ENCODE measurements at regions not wholly inside any gene's neighbourhood (a gene's known extent, or its start where the extent isn't known, plus 50 kb on each side); places are given as distances from the start of the nearest gene placed in this dataset.

GRCh38 chr10:80976658-80977057, 439.0 kb downstream of the SH2D4B start:
- no peak overlapping the region for H3K18ac ChIP-seq (ENCODE audit: low read length)
- no CpG with 5 or more reads among the region's 5 CpGs for WGBS (ENCODE audit: extremely low coverage, insufficient coverage, insufficient read length)
- H3K4ac ChIP-seq (ENCODE audit: low read depth, low read length): no peak overlapping the region
- H2AFZ ChIP-seq (ENCODE audit: insufficient read depth, low read length, poor library complexity): no peak overlapping the region
- no peaks in the 10 kb centered on the region for H3K36me3 ChIP-seq (ENCODE audit: control insufficient read depth in 1 of 2, insufficient read depth in 2 of 2, low read length in 2 of 2)
- no peaks in the 10 kb centered on the region for H3K79me1 ChIP-seq (ENCODE audit: low read length)
- H4K8ac ChIP-seq (ENCODE audit: low read depth, low read length): no peak overlapping the region
- H4K91ac ChIP-seq (ENCODE audit: low read depth, low read length): no peak overlapping the region
- H3K27ac ChIP-seq (ENCODE audit: low read depth, low read length): no peak overlapping the region
- no peak overlapping the region for H3K4me3 ChIP-seq (ENCODE audit: low read depth, low read length)
- H3K9ac ChIP-seq (ENCODE audit: low read length): no peak overlapping the region
- no peak overlapping the region for H2BK12ac ChIP-seq (ENCODE audit: low read length)
- DNase-seq: no peak
- no peaks in the 10 kb centered on the region for H3K4me1 ChIP-seq (ENCODE audit: control insufficient read depth in 1 of 2, insufficient read depth in 2 of 2, low read length in 2 of 2)
- H3K79me2 ChIP-seq (ENCODE audit: control insufficient read depth, insufficient read depth, low read length, poor library complexity): no peaks in the 10 kb centered on the region
- no peak overlapping the region for H2BK5ac ChIP-seq (ENCODE audit: low read depth, low read length, poor library complexity)
- H2AK5ac ChIP-seq (ENCODE audit: low read length): no peak overlapping the region
- no peak overlapping the region for H2BK120ac ChIP-seq (ENCODE audit: insufficient read depth, low read length, poor library complexity)
- no peak overlapping the region for H3K14ac ChIP-seq (ENCODE audit: low read length)
- no peaks in the 10 kb centered on the region for H3K9me3 ChIP-seq (ENCODE audit: insufficient read depth, low read depth, low read length)
- no peak overlapping the region for H3K23ac ChIP-seq (ENCODE audit: low read length)
- no peaks in the 10 kb centered on the region for H3K27me3 ChIP-seq (ENCODE audit: insufficient read depth, low read length)
- H3K4me2 ChIP-seq (ENCODE audit: low read length): no peak overlapping the region
- no peak overlapping the region for H4K12ac ChIP-seq (ENCODE audit: low read depth, low read length)

- Histone ChIP-seq H3K9ac (ENCODE audit: low read length) (no peak overlapping the region), H3K4me3 (ENCODE audit: low read depth, low read length) (no peak overlapping the region), H2BK12ac (ENCODE audit: low read length) (no peak overlapping the region), H3K9me3 (ENCODE audit: insufficient read depth, low read depth, low read length) (no peaks in the 10 kb centered on the region), H3K36me3 (ENCODE audit: control insufficient read depth in 1 of 2, insufficient read depth in 2 of 2, low read length in 2 of 2) (no peaks in the 10 kb centered on the region), H3K14ac (ENCODE audit: low read length) (no peak overlapping the region), H2AFZ (ENCODE audit: insufficient read depth, low read length, poor library complexity) (no peak overlapping the region), H2BK120ac (ENCODE audit: insufficient read depth, low read length, poor library complexity) (no peak overlapping the region), H3K79me1 (ENCODE audit: low read length) (no peaks in the 10 kb centered on the region), H4K12ac (ENCODE audit: low read depth, low read length) (no peak overlapping the region), H3K27ac (ENCODE audit: low read depth, low read length) (no peak overlapping the region), H3K23ac (ENCODE audit: low read length) (no peak overlapping the region), H2BK5ac (ENCODE audit: low read depth, low read length, poor library complexity) (no peak overlapping the region), H4K91ac (ENCODE audit: low read depth, low read length) (no peak overlapping the region), H3K27me3 (ENCODE audit: insufficient read depth, low read length) (no peaks in the 10 kb centered on the region), H3K4ac (ENCODE audit: low read depth, low read length) (no peak overlapping the region), H3K18ac (ENCODE audit: low read length) (no peak overlapping the region), H3K79me2 (ENCODE audit: control insufficient read depth, insufficient read depth, low read length, poor library complexity) (no peaks in the 10 kb centered on the region), H3K4me1 (ENCODE audit: control insufficient read depth in 1 of 2, insufficient read depth in 2 of 2, low read length in 2 of 2) (no peaks in the 10 kb centered on the region), H4K8ac (ENCODE audit: low read depth, low read length) (no peak overlapping the region), H2AK5ac (ENCODE audit: low read length) (no peak overlapping the region), H3K4me2 (ENCODE audit: low read length) (no peak overlapping the region)
- no peak for DNase-seq
- no CpG with 5 or more reads among the region's 1 CpG for WGBS (ENCODE audit: extremely low coverage, insufficient coverage, insufficient read length)
These were observed 447.4 kb downstream of the SH2D4B start for GRCh38 chr10:80985102-80985501.

- H2BK5ac ChIP-seq (ENCODE audit: low read depth, low read length, poor library complexity): no peak overlapping the region
- no peak for DNase-seq
- no peak overlapping the region for H2BK120ac ChIP-seq (ENCODE audit: insufficient read depth, low read length, poor library complexity)
- no peaks in the 10 kb centered on the region for H3K27me3 ChIP-seq (ENCODE audit: insufficient read depth, low read length)
- H3K4me1 ChIP-seq (ENCODE audit: control insufficient read depth in 1 of 2, insufficient read depth in 2 of 2, low read length in 2 of 2): no peaks in the 10 kb centered on the region
- H2BK12ac ChIP-seq (ENCODE audit: low read length): no peak overlapping the region
- H2AK5ac ChIP-seq (ENCODE audit: low read length): no peak overlapping the region
- H3K9me3 ChIP-seq (ENCODE audit: insufficient read depth, low read depth, low read length): no peaks in the 10 kb centered on the region
- no peak overlapping the region for H3K23ac ChIP-seq (ENCODE audit: low read length)
- no peak overlapping the region for H3K18ac ChIP-seq (ENCODE audit: low read length)
- H2AFZ ChIP-seq (ENCODE audit: insufficient read depth, low read length, poor library complexity): no peak overlapping the region
- no peak overlapping the region for H3K27ac ChIP-seq (ENCODE audit: low read depth, low read length)
- H4K12ac ChIP-seq (ENCODE audit: low read depth, low read length): no peak overlapping the region
- H3K9ac ChIP-seq (ENCODE audit: low read length): no peak overlapping the region
- no peaks in the 10 kb centered on the region for H3K36me3 ChIP-seq (ENCODE audit: control insufficient read depth in 1 of 2, insufficient read depth in 2 of 2, low read length in 2 of 2)
- H3K4me3 ChIP-seq (ENCODE audit: low read depth, low read length): no peak overlapping the region
- no peak overlapping the region for H4K8ac ChIP-seq (ENCODE audit: low read depth, low read length)
- H3K4ac ChIP-seq (ENCODE audit: low read depth, low read length): no peak overlapping the region
- no peaks in the 10 kb centered on the region for H3K79me2 ChIP-seq (ENCODE audit: control insufficient read depth, insufficient read depth, low read length, poor library complexity)
- H3K4me2 ChIP-seq (ENCODE audit: low read length): no peak overlapping the region
- H3K79me1 ChIP-seq (ENCODE audit: low read length): no peaks in the 10 kb centered on the region
- no peak overlapping the region for H3K14ac ChIP-seq (ENCODE audit: low read length)
- no peak overlapping the region for H4K91ac ChIP-seq (ENCODE audit: low read depth, low read length)
- WGBS (ENCODE audit: extremely low coverage, insufficient coverage, insufficient read length): no CpG with 5 or more reads among the region's 3 CpGs
These were observed 448.9 kb downstream of the SH2D4B start for GRCh38 chr10:80986596-80986995.

- no peak overlapping the region for H2BK120ac ChIP-seq (ENCODE audit: insufficient read depth, low read length, poor library complexity)
- no CpG with 5 or more reads among the region's 3 CpGs for WGBS (ENCODE audit: extremely low coverage, insufficient coverage, insufficient read length)
These were observed 451.1 kb downstream of the SH2D4B start for GRCh38 chr10:80988755-80989154.

More at GRCh38 chr10:80988755-80989154, 451.1 kb downstream of the SH2D4B start:
- Histone ChIP-seq H2AK5ac (ENCODE audit: low read length) (no peak overlapping the region), H4K12ac (ENCODE audit: low read depth, low read length) (no peak overlapping the region), H3K79me1 (ENCODE audit: low read length) (no peaks in the 10 kb centered on the region), H3K27ac (ENCODE audit: low read depth, low read length) (no peak overlapping the region), H3K27me3 (ENCODE audit: insufficient read depth, low read length) (no peaks in the 10 kb centered on the region), H3K18ac (ENCODE audit: low read length) (no peak overlapping the region), H3K4me3 (ENCODE audit: low read depth, low read length) (no peak overlapping the region), H3K9ac (ENCODE audit: low read length) (no peak overlapping the region), H3K23ac (ENCODE audit: low read length) (no peak overlapping the region), H3K14ac (ENCODE audit: low read length) (no peak overlapping the region), H3K4ac (ENCODE audit: low read depth, low read length) (no peak overlapping the region), H4K91ac (ENCODE audit: low read depth, low read length) (no peak overlapping the region), H2BK12ac (ENCODE audit: low read length) (no peak overlapping the region), H2AFZ (ENCODE audit: insufficient read depth, low read length, poor library complexity) (no peak overlapping the region), H3K4me2 (ENCODE audit: low read length) (no peak overlapping the region), H3K79me2 (ENCODE audit: control insufficient read depth, insufficient read depth, low read length, poor library complexity) (no peaks in the 10 kb centered on the region), H2BK5ac (ENCODE audit: low read depth, low read length, poor library complexity) (no peak overlapping the region), H3K36me3 (ENCODE audit: control insufficient read depth in 1 of 2, insufficient read depth in 2 of 2, low read length in 2 of 2) (no peaks in the 10 kb centered on the region), H4K8ac (ENCODE audit: low read depth, low read length) (no peak overlapping the region), H3K9me3 (ENCODE audit: insufficient read depth, low read depth, low read length) (no peaks in the 10 kb centered on the region), H3K4me1 (ENCODE audit: control insufficient read depth in 1 of 2, insufficient read depth in 2 of 2, low read length in 2 of 2) (no peaks in the 10 kb centered on the region)
- DNase-seq: no peak

All from trophoblast cell (in vitro differentiated cells and primary cell).